Kidney epithelial cell (primary cell): ENCODE measurements at regions not wholly inside any gene's neighbourhood (a gene's known extent, or its start where the extent isn't known, plus 50 kb on each side); places are given as distances from the start of the nearest gene placed in this dataset.

Experiments used
- DNase-seq: peaks from one replicate; pipeline ENCODE4 v3.0.0-alpha.2; 2010; ENCODE audit warnings: low read depth
- H3K27me3 ChIP-seq: 2 replicates; pipeline ENCODE4 v1.6.0; 2011; ENCODE audit warnings: low read length; ENCODE audit not compliant: control insufficient read depth, insufficient read depth
- H3K36me3 ChIP-seq: 2 replicates; pipeline ENCODE4 v1.5.1; 2011; ENCODE audit warnings: low read length; ENCODE audit not compliant: control insufficient read depth, insufficient read depth
- H3K4me3 ChIP-seq: 2 replicates; pipeline ENCODE4 v1.5.1; 2011; ENCODE audit warnings: low read depth, mild to moderate bottlenecking, control low read depth, low read length
- TF ChIP-seq, protein P1 (sequence below): IDR thresholded peaks from 2 replicates; pipeline ENCODE4 v1.5.1; 2011; ENCODE audit warnings: mild to moderate bottlenecking, moderate library complexity, low read length, control low read depth, inconsistent platforms; ENCODE audit not compliant: insufficient read depth, poor library complexity, severe bottlenecking

- Histone ChIP-seq H3K27me3 (no peaks in the 10 kb centered on the region), H3K36me3 (no peaks in the 10 kb centered on the region), H3K4me3 (no peak overlapping the region)
- TF ChIP-seq, protein P1, sequence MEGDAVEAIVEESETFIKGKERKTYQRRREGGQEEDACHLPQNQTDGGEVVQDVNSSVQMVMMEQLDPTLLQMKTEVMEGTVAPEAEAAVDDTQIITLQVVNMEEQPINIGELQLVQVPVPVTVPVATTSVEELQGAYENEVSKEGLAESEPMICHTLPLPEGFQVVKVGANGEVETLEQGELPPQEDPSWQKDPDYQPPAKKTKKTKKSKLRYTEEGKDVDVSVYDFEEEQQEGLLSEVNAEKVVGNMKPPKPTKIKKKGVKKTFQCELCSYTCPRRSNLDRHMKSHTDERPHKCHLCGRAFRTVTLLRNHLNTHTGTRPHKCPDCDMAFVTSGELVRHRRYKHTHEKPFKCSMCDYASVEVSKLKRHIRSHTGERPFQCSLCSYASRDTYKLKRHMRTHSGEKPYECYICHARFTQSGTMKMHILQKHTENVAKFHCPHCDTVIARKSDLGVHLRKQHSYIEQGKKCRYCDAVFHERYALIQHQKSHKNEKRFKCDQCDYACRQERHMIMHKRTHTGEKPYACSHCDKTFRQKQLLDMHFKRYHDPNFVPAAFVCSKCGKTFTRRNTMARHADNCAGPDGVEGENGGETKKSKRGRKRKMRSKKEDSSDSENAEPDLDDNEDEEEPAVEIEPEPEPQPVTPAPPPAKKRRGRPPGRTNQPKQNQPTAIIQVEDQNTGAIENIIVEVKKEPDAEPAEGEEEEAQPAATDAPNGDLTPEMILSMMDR = no peak
- no peak for DNase-seq
Measured at GRCh38 chr4:144595681-144596080, 50.3 kb upstream of the HHIP start.
